Endometrium (tissue), 2 donors: ENCODE measurements at regions not wholly inside any gene's neighbourhood (a gene's known extent, or its start where the extent isn't known, plus 50 kb on each side); places are given as distances from the start of the nearest gene placed in this dataset.

ENCODE experiments used
- FAIRE-seq: peaks from 2 replicates; lab custom pipeline; 2012; peaks lifted over from hg19 to GRCh38; lab: Jason Lieb, UNC
- donor health status: control.
- donor health status: control.

GRCh38 chr2:225137971-225138370 is 95.7 kb upstream of the DOCK10 start:
- no peak for FAIRE-seq

GRCh38 chr2:225136552-225136951 is 94.3 kb upstream of the DOCK10 start:
- no peak for FAIRE-seq

DNA sequence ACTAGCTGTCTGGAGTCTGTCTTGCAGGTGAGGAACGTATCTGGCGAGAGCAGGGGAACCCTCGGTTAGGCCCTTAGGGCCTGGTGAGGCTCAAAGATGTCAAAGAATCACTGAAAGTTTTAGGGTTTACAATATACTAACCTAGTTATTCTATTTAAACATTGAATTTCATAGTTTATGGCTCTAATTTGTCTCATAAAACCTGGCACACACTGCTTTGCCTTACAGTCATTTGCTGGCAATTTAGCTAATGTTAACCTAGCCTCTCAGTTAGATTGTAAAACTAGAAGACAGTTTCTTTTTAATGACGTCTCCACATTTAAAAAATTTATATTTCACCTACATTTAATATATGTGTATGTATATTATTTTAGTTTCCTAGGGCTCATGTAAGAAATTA is 89.6 kb upstream of the DOCK10 start:
- no peak for FAIRE-seq

- no peak for FAIRE-seq
Measured at GRCh38 chr2:225130093-225130492, 87.8 kb upstream of the DOCK10 start.

GRCh38 chr2:225124311-225125017 is 82.2 kb upstream of the DOCK10 start:
- no peak for FAIRE-seq

DNA sequence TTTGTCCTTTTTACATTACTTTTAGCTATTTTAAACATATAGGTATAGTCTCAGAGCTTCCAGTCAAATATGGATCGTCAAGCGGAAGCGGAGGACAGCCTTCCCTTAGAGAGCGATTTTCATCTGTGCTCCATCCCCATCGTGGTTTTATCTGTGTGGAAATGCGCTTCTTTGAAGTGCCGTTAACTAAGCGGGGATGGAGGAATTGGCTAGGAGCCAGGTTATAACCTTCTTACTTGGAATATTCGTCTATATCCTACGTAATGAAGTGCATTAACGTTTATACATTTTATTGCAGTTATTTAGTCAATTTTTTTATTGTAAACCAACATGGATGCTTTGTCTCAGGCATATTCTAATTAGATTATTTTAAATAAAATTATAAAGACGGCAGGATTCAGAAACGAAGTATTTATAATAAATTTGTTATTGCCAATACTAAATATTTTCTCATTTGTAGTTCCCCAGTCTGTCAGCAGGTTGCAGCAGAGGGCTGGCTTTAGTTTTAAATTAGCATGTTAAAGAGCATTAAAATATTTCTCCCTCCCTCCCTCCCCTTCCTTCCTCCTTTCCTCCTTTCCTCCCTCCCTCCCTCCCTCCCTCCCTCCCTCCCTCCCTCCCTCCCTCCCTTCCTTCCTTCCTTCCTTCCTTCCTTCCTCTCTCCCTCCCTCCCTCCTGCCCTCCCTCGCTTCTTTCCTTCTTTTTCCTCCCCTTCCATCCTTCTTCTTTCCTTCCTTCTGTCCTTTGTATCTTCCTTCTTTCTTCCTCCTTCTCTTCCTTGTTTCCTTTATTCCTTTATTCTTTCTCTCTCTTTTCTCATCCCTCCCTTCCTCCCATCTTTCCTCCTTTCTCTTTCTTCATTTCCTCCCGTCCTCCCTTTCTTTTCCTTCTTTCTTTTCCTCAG is 80.6 kb upstream of the DOCK10 start:
- FAIRE-seq, result no peak

DNA sequence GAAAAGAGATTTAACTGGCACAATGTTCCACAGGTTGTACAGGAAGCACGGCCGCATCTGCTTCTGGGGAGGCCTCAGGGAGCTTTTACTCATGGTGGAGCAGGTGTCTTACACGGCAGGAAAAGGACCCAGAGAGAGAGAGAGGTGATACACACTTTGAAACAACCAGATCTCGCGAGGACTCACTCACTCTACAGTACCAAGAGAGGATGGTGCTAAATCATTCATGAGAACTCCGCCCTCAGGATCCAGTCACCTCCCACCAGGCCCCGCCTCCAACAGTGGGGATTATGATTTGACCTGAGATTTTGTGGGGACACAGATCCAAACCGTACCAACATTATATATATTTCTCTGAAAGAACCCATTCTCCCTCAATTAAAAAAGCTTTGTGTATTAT is 79.7 kb upstream of the DOCK10 start:
- no peak for FAIRE-seq

DNA sequence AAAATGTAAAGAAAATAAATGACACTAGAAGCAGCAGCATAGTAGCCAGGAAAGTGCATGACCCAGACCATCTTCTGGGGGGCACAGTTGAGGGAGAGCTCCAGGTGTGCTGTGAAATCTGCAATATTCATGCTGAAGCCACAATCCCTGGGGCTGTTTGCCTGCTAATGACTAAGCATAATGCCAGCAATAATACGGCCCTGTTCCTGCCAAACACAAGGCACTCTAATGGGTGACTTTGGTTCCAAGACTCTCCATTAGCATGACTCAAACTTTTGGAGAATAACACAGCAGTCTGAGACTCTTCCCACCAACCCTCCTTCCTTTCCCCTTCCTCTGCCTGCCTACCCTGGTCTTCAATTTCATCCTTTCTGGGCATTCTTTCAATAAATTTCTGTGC is 77.9 kb upstream of the DOCK10 start:
- FAIRE-seq, result no peak

DNA sequence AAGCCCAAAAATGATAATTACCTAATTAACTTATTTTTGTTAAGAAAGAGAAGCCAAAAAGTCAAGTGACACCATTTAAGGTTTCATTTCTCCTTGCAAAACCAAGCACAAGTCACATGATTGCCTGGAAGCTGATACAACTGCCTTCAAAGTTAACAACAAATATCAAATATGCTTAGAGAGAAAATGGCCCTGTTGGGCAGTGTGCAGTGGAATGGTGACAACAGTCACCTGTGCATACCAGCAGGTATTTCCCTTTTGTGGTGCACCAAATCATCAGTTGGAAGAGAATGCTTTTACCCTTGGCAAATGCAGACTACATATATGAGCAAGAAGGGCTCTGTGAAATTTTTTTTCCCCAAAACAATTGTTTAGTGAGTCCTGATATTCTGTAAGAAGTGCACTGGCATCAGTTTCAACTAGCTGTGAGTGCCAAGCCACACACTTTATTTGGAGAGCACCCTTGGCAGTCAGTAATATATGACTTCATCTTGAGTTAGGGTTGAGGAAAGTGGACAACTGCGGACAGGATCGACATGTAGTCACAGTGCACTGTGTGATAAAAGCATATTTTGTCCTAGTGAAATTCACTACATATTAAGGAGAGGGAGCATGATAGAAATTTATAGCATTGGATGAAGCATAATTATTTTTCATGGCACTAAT is 74.9 kb upstream of the DOCK10 start:
- no peak for FAIRE-seq

GRCh38 chr2:225114786-225115323 is 72.6 kb upstream of the DOCK10 start:
- FAIRE-seq, result no peak

GRCh38 chr2:225113371-225114015 is 71.2 kb upstream of the DOCK10 start:
- FAIRE-seq, result no peak

DNA sequence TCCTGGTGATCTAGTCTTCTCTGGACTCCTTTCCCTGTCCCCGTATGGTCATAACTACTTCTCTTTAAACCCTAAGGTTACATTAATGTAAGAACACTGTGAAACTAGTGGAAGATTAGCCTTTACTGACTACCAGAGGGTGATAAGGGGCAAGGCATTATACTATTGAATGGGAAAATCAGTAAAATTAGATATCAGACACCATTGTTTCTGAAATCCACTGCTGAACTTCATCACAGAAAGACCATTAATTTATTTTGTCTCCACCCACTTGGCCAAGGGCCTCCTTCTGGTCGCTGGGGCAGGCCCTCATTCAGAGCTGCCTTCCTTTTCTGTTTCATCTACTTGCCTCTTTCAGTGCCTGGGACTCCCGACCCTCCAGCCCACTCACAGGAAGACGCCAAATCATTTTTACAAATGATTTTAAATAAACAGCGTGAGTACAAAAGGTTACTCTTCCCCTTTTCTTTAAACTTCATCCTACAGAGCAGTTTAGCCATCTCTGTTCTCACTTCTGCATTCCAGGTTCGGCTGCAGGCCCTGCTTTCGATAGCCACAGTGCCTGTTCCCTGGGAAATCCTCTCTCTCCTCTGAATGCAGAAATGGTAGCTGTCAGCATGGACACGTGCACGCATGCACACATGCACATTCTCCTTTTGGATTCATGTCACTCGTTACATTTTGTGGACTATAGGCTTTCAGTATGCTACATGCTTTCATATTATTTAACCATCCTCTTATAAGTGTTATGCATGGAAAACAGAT is 70.3 kb upstream of the DOCK10 start:
- FAIRE-seq, result no peak

DNA sequence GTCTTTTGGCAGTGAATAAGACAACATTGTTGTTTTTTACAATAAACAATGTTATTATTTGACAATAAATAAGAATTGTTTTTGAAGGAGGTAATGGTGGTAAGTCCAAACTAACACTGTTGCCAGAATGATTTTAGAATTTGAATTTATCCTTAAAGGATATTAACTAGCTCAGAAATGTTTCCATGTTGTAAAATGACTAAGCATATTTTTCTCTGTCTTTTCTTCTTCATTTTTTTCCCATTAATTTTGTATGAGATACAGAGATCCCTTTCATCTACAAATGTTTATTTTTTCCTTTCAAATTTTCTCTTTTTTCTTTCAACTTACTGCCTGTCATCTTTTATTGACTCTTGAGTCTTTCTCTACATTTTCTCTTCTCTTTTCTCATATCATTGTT is 66.5 kb upstream of the DOCK10 start:
- FAIRE-seq, result peak; percentile 90

GRCh38 chr2:225104971-225105370 is 62.7 kb upstream of the DOCK10 start:
- no peak for FAIRE-seq

GRCh38 chr2:225104321-225104720 is 62.1 kb upstream of the DOCK10 start:
- FAIRE-seq, result no peak

DNA sequence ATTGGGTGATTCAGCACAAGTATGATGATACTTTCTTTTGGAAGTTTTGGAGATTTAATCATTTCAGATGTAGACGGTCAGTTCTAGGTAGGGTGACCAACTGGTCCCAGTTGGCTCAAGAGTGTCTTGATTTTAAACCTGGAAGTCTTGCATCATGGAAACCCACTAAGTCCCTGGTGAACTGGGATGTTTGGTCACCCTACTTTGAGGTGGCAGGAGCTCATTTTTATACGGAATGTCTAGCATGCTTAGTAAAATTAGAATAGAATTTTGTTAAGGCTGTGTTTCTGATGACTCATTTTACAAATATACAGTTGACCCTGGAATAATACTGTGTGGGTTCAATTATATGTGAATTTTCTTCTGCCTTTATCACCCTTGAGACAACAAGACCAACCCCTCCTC is 61.5 kb upstream of the DOCK10 start:
- no peak for FAIRE-seq

DNA sequence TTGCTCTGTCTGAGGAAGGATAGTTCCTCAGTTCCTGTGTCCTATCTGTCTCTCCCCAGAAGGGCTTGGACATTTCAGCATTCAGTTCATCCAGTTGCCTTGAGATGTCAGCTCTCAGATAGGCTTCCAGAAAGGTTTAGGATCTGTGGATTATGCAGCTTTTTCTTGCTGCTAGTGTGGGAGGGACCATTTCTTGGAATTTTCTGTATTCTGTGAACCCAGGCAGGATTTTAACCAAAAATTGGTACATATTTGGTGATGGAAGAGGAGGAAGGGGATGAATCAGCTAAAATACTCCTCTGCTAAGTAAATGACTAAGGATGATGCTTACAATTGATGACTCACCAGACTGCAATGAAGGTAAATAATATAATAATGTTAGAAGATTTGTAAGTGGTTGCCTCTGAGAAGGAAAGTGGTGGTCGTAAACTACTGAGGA is 58.6 kb upstream of the DOCK10 start:
- no peak for FAIRE-seq

DNA sequence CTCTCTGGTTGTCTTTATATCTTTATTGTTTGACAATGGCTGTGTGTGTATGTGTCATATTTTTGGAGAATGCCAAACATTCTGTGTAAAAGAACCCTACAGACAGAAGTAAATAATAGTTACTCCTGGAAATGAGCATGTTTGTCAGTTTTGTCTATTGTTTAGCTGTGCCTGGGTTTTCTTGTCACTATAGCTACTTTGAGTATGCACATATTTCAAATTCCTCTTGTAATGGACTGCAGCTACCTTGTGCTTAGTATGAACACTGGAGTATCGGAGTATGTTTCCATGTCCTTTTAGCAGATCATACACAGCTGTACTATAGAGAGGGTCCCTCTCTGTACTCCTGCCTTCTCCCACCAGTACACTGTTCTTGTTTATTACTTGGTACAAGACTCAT is 58.0 kb upstream of the DOCK10 start:
- FAIRE-seq, result no peak

DNA sequence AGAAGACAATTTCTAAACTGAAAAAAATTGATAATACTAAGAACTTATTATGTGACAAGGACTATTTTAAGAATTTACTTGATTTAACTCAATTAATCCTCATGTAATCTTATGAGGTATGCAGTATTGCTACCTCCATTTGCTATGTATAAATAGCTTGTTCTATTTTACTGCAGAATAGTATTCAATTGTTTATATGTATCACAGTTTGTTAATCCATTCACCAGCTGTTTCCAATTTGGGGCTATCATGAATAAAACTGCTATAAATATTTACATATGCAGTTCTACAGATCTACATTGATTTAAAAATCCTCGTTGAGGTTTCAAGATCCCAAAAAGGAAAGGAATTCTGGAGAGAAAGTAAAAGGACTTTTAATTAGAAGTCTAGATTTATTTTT is 54.8 kb upstream of the DOCK10 start:
- FAIRE-seq, result no peak
